GM21786 (cell line): ENCODE measurements at regions not wholly inside any gene's neighbourhood (a gene's known extent, or its start where the extent isn't known, plus 50 kb on each side); places are given as distances from the start of the nearest gene placed in this dataset.

Source experiments
- ATAC-seq: cut with Tn5 transposase; IDR thresholded peaks from one replicate; pipeline ENCODE4 v1.9.1; 2021; ENCODE audit not compliant: unreplicated experiment

DNA sequence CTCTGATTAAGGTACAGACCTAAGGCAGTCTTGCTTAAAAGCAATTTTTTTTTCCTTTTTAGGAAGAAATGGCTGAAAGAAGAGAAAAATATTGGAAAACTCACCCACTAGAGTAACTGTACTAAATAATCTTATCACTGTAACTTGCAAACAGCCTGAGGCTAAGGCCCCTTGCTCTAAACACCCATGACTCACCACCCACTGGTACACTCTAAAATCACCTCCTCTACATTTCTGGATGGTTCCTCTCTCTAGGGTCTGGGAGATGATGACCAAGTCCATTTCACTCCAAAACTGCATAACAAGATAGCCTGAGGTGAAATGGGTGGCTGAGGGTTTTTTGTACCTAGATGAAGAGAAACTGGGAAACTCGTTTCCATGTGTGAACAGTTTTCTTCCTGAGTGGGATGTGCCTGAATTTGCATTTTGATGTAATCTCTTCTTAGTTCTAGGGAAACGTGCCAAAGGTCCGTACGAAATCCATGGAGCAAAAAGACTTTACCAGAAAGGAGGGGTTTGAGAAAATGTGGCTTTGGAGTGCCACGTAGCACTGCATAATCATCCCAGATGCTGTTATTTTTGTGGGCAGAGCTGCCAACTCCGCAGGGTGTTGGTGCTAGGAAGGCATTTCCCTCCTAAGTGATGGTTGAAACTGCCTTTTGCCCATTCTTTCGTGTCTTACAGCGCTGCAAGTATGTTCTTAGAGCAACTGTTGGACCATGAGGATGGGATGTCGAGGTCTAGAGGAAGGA is 113.5 kb upstream of the C10orf90 start:
- no peak for ATAC-seq

DNA sequence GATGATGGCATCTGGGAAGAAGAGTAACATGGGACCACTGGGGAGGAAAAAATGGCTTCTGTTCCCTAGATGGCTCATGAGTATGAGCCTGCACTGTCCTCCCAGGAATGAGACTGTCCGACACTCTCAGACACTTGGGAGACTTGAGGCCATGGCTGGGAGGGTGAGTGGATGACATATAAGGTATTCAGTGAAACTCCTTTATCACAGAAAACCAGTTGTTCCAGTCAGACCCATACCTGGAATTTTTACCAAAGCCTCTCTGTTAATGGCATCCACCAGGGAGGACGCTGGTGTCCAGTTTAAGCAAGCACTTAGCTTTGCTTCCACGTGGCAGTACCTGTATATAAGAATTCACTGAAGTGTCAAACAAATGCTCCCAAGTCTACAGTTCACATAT is 116.7 kb upstream of the C10orf90 start:
- no peak for ATAC-seq

GRCh38 chr10:126795318-126795717 is 109.9 kb upstream of the DOCK1 start:
- no peak for ATAC-seq

- ATAC-seq, result no peak
Observed at GRCh38 chr10:126798649-126799048, 106.6 kb upstream of the DOCK1 start.

DNA sequence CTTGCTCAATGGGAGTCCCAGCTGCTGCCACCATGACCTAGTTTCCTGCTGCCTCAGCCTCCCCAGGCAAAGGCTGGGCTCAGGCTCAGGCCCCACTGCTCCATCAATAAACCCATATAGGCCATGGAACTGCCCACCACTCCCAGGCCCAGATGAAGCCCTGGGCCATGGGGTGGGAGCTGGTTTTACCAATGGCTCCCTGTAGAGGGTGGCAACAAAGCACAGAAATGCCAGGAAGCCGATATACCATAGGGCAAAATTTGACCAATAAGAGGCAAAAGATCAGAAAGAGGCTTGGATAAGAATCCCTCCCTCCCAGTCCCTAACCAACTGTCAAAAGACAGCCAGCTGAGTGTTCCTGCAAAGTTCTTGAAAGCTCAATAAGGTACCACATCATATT is 101.8 kb upstream of the DOCK1 start:
- no peak for ATAC-seq

GRCh38 chr10:126804396-126804795 is 100.8 kb upstream of the DOCK1 start:
- ATAC-seq, result no peak

DNA sequence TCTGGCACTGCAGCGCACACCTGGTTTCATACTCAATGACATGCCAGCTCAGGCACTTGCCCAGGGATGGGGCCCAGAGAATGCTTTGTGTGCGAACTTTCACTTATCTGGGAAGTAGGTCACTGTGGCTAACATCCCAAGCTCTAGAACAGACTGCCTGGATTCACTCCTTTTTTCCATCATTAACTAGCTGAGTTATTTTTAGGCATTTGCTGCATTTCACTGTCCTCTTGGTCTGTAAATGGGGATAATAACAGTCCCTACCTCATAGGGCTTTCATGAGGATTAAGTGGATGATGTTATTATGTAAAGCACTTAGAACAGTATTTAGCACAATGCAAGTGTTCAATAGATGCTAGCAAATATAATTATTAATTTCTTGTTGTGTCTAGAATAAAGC is 98.7 kb upstream of the DOCK1 start:
- ATAC-seq, result no peak

GRCh38 chr10:126806991-126807702 is 98.1 kb upstream of the DOCK1 start:
- no peak for ATAC-seq

- no peak for ATAC-seq
Observed at GRCh38 chr10:126808103-126808502, 97.1 kb upstream of the DOCK1 start.

- no peak for ATAC-seq
Observed at GRCh38 chr10:126813432-126813831, 91.8 kb upstream of the DOCK1 start.

DNA sequence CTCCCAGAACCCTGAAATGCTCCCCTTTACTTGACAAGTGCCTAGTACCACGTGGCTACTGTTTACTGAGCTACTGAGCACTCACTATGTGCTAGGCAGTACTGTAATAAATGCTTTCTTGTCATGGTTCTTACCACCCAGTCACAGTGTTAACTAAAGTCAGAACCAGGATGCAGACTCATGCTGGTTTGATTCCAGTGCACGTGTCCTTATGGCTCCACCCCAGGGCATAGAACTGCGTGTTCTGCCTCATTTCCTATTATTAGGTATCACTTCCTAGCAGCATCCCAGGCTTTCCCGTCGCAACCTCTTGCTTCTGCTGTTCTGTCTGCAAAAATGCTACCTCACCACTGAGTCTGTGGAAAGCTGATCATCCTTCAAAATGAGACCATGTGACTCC is 71.7 kb upstream of the DOCK1 start:
- ATAC-seq, result no peak

DNA sequence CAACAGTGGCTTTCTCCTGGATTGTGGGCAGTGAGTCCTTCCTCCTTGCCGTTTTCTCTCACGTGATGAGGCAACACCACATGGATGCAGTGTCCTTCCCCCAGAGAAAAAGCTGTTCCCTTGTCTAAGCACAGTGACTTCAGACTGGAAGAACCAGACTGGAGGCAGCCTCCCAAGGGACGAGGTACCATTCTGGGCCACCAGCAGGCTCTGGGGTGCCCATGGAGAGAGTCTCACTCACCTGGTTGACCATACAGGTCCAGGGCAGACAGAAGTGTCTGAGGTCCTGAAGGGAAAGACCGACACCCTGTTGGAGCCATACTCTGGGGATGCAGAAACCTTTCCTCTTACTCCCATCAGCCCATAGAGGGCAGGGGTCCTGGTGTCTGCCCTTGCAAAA is 69.2 kb upstream of the DOCK1 start:
- ATAC-seq, result no peak

DNA sequence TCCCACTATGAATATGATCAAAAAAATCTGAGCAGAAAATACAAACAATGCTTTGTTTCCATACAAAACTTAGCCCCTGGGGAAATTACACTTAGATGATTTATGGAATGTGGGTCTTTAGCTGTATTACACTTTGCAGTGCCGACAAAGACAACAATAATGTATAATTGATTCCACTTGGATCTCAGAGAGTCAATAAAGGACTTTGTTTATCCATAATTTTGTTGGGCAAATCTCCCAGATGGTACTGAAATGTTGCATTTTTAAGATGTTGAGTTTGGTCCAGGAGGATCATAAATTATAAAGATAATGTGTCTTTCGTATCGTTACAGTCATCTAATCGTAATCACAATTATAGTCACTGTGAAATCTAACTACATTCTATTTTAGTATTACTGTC is 66.9 kb upstream of the DOCK1 start:
- no peak for ATAC-seq

DNA sequence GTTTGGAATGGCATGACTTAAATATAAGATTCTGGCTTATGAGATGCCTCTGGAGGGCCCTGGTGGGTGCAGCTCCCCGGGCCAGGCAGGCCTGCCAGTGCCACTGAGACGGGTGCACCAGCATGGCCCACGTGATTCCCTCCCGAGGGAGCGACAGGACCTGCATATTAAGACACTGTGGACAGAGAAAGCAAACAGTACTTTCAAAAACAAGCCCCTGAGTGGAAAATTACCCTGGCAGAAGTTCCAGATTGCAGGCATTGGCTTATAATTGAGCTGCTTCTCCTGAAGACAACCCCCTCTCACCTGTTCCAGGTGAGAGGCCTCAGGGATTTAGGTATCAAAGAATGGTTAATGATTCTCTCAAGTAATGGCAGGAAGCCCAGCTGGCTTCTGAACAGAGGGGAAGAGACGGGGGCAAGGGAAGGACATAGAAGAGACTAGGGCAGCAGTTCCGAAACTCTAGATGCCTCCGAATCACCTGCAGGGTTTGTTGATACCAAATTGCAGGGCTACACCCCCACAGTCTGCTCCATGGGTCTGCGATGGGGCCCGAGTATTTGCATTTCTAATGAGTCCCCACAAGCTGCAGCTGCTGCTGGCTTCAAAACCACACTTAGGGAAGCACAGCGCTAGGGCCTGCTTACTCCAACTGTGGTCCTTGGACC is 66.0 kb upstream of the DOCK1 start:
- ATAC-seq, result no peak

DNA sequence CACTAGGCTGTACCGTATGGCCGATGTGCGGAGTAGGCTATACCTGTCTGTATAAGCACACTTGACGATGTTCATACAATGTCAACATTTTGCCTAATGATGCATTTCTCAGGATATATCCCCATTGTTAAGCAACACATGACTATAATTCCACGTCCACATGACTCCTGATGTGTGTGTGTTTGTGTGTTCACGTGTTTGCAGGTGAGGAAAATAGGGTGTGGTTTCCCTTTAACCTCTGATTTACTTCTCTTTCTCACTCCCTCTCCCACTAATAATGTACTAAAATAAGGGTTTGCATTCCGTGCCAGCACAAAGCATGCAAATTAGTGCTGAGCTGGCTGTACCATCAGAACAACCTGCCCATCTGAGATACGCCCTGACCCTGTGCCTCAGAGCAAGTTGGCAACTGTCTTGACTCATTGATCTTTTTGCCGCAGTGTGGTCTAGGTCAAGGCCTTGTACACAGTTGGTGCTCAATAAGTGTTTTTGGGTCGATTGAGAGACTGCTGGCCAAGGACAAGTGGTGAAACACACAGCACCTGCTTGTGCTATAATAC is 64.6 kb upstream of the DOCK1 start:
- ATAC-seq, result no peak

DNA sequence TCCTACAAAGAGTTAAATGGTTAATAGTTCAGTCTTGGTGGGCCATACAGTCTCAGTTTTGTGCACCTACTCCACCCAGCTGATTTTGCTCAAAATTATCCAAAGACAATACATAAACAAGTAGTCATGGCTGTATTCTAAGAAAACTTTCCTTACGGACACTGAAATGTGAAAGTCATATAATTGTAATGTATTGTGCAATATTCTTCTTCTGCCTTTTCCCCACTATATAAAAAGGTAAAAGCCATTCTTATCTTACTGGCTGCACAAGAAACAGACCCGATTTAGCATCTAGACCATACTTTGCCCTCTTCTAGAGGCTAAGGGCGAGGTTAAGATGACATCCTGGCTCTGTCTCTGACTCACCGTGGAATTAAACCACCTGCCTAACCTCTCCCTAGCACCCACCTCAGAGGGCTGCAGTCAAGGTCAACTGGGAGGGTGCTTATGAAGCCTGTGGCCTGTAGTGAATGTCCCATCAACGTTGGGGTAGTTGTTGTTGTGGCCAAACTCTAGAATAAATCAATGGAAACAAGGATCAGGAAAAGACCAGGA is 63.8 kb upstream of the DOCK1 start:
- ATAC-seq, result no peak

DNA sequence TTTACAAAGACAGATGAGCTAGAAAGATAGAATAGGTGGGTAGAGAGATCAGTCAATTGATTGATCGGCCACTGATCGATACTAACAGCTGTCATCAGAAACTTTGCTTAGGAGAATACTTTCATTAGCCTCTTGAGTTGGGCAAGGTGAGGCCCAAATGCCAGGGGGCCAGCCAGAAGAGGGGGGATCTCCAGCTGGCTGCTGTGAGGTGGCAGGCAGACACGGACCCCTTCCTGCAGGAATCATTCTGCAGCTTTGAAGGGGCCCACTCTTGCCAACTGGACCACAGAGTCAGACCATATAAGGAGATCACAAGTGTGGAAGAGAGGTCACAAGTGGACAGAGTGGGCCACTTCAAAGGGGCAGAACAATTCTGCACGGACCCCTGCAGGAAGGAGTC is 62.9 kb upstream of the DOCK1 start:
- no peak for ATAC-seq

GRCh38 chr10:126842836-126843235 is 62.4 kb upstream of the DOCK1 start:
- ATAC-seq, result no peak

DNA sequence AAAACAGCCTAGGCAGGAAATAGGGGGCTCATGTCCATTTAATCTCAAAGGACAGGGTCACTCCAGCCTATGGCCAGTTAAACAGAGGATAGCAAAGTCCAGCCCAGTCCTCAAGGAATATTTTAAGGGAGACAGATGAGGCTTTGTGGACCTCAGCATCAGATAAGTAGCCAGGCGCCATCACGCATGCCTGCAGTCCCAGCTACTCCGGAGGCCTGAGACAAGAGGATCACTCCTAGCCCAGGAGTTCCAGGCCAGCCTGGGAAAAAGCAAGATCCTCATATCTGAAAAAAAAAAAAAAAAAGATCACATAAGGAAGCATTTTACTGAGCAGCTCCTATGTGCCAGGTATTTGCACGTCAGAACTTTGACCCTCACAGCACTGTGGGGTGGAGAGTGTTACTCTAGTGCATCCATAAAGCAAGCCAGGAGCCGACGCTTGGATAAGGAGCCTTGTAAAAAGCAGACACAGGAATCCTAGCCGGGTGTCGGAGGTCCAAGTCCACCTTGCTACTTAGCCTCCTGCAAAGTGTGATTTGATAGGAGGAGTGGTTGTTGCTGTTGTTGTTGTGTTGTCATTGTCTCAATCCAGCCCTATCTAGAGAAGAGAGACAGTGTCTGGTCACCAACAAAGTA is 61.8 kb upstream of the DOCK1 start:
- ATAC-seq, result no peak

GRCh38 chr10:126844406-126844805 is 60.8 kb upstream of the DOCK1 start:
- no peak for ATAC-seq

DNA sequence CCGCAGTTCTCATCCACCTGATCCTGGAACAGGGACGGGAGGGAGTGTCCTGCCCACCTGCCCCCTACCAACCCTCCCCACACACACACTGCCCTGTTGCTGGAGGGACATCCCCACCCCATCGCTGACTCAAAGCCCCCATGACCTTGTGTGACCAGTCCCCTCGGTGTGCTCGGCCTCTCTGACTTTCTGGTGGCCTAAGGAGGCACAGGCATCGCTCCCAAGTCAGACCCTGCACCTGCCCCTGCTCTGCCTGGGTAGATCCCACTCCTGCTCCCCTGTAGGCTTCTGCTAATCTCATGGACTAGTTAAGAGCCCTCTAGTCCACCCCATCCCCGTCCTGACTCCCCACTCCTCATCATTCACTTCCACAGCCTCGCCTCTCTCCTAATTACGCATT is 58.8 kb upstream of the DOCK1 start:
- no peak for ATAC-seq
